Stimulated activated naive CD4-positive, alpha-beta T cell (primary cell): ENCODE measurements at regions not wholly inside any gene's neighbourhood (a gene's known extent, or its start where the extent isn't known, plus 50 kb on each side); places are given as distances from the start of the nearest gene placed in this dataset.

Source experiments
- DNase-seq, 6 experiments: peaks; one replicate each; lab custom pipeline; 2025; lab: John Stamatoyannopoulos, UW

DNA sequence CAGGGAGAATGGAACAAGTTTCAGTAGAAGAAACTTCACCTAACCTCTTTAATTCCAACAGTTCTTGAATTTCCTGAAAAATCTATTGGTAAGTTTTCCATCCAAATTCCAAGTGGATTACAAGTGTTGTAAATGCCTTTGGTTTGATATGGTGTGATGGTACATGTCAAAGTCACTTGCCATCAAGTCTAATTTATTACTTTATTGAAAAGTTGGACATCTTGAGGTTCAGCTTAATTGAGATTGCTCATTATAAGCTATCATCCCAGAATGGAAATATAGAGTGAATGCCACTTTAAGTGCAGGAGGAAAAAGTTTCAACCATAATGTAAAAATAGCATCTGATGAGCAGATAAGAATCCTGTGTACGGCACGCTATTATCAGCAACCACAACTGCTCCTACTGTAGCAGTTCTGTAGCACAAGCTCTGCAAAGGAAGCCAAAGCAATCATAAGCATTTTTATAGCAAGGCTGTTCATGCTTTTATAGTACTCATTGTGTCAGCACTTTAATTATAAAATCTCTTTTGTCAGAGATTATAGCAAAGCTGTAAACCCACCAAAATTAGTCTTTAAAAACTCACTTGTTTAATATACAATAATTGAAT is 991.8 kb upstream of the PHF14 start:
- no peak for DNase-seq

DNA sequence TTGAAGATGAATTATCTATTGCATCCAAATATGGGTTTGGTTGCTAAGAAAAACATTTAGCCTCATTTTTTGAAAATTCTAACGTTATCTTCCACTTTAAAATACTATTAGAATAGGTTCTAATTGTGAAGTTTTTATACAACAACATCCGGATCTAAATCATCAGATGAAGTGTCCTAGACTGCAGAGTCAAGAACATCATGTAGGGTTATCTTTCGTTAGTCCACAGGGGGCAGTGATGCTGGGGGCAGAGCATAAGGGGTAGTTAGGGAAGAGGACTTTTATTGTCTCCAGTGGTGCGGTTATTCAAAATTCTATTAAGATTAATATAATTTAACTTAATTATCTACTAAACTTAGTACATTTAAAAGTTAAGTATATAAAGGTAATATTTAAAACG is 990.6 kb upstream of the PHF14 start:
- DNase-seq, result no peak

DNA sequence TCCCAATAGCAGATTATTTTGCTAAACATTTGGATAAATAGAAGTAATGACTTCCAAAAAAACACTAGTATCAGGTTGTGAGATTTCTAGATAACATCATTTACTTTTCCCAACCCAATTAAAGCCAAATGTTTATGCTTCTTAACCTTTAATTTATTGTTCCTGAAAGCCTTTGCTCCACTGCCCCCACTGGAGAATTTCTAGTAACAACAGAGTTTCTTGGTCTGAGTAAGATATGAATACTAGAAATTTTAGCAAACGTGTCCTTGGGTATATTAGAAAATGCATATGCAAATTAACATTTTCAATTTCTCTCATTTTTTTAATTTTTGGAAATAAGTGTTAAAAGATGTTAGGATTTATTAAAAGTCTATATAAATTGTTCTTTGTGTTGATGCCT is 958.0 kb upstream of the PHF14 start:
- DNase-seq, result no peak

DNA sequence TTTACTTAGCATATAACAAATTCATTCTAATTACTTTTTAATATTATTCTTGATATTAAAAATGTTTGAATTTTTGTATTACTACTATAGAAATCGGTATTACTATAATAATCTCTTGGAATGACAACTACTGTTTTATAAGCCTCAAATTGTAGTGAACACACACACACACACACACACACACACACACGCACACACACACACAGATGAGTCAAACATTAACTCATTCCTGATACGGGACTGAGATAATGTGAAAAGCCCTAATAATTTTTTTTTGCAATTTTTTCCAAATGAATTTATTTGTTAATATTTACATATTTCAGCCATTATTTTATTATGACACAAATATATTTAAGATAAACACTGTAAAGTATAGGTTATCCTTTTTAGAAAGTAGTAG is 951.2 kb upstream of the PHF14 start:
- DNase-seq, result no peak

DNA sequence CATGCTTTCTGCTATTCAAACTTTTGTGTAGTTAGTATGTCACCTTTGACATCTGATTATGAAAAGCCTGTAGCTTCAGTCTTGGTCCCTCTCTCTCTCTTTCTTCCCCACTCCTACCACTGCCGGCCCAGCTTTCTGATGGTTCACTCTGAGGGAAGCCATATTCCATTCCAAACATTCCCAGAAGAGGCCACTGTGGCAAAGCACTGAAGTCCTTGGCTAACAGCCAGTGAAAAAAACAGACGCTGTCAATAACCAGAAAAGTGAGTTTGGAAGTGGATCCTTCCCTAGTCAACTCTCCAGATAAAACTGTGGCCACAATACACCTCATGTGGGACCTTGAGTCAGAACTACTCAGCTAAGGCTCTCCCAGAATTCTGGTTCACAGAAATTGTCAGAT is 950.7 kb upstream of the PHF14 start:
- no peak for DNase-seq

DNA sequence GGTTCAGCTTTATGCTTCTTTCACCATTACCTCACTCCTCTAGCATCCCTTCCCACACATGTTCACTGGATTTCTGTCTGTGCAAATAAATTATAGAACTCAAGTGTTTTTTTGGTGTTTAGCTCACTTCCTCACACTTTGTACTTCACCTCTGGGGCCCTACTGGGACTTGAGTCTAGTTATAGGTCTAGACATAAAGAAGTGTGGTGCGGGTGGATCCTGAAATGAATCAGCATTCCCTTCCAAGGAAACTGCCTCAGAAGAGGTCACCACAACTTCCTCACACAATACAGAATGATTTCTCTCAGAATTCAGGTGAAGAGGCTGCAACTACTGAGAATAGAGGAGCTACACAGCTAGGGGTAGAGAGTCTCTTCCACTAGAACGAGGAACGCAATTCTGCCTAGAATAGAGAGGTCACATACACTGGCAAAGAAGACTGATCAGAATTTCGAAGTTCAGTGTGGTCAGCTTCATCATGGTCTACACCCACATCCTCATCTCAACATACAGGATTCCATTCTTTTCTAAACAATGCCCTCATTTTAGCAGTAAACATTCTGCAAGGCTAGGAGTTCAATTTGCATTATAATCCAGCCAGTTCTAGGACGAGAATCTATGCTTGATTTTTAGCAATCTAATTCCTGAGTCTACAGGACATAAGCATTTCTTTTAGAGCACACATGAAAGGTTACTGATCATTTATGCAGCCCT is 938.7 kb upstream of the PHF14 start:
- no peak for DNase-seq

DNA sequence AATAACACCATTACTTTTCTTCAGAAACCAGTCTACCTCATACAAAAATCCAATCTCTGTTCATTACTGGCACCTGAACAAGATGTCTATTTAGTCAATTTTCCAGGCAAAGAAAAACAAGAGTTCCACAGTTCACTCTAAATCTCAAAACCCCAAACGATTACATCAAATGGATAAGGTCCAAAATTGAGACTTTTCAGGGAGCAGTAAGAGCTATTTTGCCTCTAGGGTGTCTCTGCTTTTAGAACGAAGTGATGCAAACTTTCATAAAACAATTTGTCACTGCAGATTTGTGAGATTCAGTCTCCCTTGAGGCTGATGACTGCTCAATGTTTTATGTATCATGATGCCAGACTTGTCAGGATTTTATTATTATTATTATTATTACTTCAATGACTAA is 937.0 kb upstream of the PHF14 start:
- no peak for DNase-seq

DNA sequence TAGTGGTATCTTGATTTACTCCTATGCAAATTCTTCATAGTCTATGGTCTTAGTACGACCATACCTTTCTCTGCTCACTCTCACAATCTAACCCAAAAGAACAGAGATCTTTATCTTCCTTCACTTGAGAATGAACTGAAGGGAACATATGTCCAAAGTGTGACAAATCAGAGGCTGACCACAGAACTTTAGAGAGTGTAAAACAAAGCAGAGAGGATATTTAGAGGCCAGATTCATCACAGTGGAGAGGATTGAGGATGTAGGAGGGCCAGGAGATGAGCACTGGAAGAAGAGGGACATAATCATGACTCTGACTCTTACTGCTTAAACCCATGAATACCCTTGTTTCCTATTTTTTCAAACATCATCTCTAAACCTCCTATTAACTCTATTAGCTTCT is 935.3 kb upstream of the PHF14 start:
- DNase-seq, result no peak

DNA sequence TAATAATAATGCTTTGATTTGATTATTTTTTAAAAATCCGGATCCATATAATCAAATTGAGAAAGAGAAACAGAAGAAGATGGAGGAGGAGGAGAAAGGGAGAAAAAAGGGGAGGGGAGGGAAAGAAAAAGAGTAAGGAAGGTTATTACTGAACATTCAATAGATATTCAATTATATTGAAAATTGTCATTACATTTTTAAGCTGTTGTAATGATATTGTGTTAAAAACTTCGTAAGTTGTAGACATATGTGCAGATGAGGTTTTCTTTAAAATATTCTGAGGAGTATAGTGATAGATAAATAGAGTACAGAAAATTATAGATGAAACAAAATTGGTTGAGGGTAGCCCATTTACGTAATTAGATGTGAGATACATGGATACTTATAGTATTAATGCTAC is 933.0 kb upstream of the PHF14 start:
- no peak for DNase-seq

DNA sequence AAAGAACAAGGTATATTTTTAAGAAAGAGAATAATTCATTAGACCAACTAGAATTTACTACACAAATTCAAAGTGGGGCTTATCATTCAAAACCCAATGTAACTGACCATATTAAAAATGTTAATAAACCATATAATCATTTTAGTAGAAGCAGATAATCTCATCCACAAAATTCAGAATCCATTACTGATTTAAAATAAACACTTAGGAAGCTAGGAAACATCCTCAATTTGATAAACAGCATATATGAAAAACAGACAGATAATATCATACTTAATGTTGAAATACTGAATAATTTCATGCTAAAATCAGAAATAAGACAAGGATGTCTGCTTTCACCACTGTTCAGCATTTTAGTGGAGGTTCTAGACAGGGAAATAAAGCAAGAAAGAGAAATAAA is 902.8 kb upstream of the PHF14 start:
- no peak for DNase-seq

DNA sequence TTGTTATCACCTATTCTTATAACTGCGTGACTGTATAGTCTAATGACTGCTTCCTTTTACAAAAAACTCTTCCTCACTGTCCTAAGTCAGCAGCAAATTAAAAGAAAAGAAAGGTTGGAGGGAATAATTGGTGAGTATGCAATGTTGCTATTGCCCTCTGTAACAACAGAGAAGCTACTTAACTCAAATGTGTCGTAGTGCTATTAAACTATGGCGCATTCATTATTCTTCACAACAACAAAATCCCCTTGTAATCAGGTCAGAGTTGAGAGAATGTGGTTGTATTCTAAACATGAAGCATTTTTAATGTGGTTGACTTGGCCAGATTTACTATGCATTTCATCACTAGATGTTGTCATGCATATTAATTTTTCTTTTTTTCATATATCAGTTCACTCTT is 897.8 kb upstream of the PHF14 start:
- no peak for DNase-seq

DNA sequence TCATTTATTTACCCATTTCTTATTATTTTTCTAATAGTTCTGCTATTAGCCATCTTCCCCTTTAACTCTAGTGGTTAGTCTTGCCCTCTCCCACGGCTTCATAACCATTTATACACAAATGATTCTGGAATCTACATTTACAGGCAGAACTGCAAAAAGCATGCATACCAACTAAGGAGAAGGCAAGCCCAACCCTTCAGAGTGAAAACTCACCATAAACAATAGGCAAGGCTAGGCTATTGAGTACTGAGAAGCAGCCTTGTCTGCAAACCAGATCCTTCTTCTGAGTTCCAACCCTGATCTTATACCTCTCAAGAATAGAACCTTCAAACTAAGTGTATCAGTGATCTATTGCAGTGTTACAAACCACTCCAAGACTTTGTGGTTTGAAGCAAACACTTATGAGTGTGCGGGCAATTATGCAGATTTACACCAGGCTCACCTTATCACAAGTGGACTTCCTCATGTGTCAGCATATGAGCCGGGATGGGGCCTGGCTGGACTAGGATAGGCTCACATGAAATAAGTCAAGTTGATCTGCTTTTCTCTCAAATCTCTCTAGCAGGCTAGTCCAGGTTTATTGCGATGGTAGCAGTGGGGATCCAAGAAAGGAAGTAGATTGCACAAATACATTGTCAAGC is 896.9 kb upstream of the PHF14 start:
- DNase-seq, result no peak

DNA sequence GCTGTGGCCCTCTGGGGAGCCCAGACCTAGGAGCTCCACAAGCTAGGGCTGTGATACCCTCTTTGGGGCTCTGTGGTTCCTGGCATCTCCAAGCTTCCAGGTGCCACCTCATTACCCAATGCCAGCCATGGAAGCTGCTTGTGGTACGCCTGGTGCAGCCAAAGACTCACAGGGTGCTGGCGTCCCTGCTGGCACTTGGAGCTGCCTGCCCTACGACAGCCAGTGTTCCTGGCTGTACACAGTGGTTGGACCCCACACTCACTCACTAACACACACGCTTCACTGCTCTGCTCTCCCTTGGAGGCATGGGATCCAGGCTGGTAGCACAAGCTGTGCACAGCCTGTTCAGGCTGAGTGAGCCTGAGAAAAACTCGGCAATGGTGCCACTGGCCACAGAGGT is 894.1 kb upstream of the PHF14 start:
- no peak for DNase-seq

DNA sequence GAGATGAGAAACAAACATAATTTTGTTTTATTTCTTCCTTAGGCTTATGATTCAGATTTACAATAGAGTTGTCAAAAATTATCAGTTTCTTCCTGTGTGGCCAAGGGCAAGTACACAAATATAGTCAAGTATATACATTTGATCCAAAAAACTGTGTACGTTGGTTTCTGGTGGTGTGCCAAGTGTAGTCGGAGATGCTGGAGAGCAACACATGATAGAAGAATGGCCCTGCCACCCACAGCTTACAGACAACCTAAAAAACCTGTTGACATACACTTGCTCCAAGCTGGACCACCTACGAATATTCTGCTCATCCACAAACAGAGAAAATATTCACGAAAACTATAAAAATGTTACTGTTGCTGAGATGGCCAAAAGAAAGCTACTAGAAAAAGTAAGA is 890.8 kb upstream of the PHF14 start:
- no peak for DNase-seq

DNA sequence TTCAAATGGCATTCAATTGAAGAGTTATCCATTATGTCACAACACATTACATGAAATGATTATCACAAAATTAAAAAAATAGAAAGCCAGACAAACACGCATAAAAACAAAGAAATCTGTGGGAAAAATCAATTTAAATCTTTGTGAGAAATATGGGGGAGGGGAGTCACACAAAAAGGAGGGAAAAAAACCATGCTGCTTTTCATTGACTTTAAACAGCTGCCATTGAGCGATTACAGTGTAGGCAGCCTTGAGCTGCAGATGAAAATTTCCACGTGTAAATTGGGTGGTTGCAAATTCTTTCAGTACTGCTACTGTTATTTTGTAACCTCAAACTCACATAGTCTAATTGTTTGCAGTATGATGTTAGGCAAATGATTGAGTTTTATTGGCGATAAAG is 889.9 kb upstream of the PHF14 start:
- DNase-seq, result no peak

DNA sequence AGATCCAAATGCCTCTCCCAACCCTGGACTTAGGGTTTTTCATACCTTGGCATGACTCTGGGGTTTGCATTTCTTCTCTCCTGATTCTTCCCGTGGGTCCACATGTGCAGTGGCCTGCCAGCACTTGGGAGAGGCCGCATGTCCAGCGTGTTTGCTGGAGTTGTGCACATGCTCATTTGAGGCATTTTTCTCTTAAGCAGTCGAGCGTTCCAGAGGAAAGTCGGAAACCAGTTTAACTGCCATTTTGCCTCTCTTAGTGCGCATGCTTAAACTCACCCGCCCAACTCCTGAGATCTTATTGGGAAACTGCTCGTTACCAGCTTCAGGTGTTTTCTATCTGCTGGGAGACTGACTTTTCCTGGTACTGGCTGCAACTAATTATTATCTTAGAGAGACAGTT is 888.4 kb upstream of the PHF14 start:
- DNase-seq, result no peak

DNA sequence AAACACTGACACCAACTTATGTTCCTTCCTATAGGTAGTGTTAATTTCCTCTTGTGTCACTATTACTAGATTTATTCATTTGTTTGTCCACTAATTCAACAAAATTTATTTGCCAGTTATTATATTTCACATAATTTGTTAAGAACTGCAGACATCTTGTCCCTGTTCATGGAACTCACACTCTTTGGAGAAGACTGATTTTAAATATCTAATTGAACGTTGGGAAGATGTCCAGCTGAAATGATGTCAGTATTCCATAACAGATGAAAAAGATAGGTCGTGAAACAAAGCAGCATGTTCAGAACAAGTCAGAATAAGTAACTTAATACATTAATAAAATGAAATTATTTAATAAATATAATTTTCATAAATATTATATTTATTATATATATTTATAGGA is 873.1 kb upstream of the PHF14 start:
- DNase-seq, result no peak

DNA sequence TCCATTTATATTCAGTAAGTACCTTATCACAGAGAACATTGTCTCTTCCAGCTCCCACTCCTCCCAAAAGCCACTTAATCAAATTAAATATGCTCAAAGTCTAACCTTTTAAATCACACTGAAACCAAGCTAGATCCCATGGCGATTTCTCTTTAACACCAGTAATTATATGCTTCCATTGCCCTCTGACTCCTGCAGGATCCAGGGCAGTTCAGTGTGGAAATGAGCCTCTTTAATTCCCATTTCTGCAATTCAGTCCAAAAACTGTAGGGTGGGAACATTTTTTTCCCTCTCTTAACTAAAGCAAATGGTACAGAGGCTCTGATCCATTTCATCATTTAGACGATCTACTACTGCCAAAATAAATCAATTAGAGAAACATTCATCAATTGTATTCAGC is 872.3 kb upstream of the PHF14 start:
- DNase-seq, result no peak

DNA sequence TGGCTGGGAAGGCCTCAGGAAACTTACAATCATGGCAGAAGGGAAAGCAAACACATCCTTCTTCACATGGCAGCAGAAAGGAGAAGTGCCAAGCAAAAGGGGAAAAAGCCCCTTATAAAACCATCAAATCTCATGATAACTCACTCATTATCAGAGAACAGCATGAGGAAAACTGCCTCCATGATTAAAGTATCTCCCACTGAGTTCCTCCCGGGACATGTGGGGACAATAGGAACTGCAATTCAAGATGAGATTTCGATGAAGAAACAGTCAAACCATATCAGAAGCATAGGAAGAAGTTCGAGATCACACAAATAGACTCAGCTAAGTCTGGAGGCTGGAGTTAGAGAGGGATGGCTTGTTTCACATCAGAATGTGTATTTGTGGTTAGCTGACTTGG is 869.4 kb upstream of the PHF14 start:
- DNase-seq, result no peak

DNA sequence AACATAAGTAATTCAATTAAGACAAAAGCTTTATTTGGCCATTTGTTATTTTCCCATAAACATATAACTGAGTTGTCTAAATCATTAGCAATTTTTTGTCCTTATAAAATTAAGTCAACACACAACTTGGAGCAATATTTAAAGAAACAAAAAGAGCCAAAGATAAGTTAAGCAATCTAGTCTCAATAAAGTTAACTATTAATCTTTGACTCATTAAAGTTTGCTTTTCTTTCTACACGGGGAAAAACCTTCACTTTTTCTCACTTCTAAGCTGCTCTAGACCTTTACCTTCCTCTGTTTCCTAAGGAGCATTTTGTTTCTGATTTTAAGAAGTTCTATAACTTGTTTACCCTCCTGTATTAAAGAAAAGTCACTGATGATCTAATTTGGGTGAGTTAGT is 867.1 kb upstream of the PHF14 start:
- no peak for DNase-seq

DNA sequence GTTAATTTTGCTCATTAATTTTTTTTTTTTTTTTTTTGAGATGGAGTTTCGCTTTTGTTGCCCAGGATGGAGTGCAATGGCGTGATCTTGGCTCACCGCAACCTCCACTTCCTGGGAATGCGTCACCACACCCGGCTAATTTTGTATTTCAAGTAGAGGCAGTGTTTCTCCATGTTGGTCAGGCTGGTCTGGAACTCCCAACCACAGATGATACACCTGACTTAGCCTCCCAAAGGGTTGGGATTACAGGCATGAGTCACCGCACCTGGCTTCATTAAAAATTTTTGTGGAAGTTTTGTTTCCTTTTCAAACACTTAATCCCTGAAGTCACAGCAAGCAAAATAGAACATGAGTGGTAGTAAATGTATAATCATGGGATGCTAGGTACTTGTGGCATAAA is 857.2 kb upstream of the PHF14 start:
- no peak for DNase-seq

DNA sequence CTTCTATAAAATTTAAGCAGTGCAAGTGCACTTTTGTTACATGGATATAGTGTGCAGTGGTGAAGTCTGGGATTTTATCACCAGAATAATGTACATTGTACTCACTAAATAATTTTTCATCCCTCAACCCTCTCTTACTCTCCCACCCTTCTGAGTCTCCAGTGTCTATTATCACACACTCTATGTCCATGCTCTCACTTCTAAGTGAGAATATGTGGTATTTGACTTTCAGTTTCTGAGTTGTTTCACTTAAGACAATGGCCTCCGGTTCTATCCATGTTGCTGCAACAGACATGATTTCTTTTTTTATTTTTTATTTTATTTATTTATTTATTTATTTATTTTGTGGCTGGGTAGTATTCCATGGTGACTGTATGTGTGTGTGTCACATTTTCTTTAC is 855.9 kb upstream of the PHF14 start:
- DNase-seq, result no peak

DNA sequence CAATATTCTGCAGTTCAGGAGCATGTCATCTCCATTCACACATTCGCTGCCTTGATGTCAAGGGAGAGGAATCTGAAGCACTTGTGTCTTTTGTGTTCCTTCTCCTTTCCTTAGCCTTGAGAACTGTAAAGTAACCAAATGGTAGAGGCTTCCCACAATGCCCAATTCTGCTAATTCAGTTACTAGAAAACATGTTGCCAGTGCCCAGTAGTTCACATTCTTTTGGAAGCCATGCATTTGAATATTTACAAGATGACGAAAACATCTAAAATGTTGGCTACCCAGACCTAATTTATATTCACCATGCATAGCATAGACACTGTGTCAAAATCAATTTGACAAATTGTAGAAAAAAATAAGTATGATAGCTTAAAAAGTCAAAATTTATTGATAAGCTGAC is 852.7 kb upstream of the PHF14 start:
- DNase-seq, result no peak

DNA sequence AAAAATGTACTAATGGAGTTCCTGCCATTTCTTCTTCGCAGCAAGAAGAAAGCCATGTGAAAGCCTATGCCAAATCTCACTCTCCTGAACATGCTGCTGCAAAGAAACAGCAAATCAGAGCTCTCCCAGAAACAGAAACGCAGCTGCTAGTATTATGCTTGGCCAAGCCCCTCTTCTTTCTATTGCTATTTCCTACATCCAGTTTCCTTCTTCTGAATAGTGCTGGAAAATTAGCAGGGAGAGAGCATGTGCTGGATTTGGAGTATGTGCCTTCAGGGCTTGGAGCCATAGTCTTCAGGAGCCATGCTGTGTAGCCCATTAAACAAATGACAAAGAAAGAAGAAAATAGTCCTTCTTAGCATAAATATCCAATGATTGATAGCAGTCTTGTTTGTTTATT is 852.0 kb upstream of the PHF14 start:
- no peak for DNase-seq
